ENCODE measurements at regions not wholly inside any gene's neighbourhood (a gene's known extent, or its start where the extent isn't known, plus 50 kb on each side); places are given as distances from the start of the nearest gene placed in this dataset.
"Not testable (repeated sequence)": the region's sequence is repeated elsewhere in the genome, so short reads cannot be mapped to it uniquely, and the experiment has no call there.

- DNase-seq, result no peak
Observed at GRCh38 chr3:124142389-124142970, 150.6 kb upstream of the ROPN1 start.

- DNase-seq, result no peak
Observed at GRCh38 chr3:124143047-124143446, 151.1 kb upstream of the ROPN1 start.

DNA sequence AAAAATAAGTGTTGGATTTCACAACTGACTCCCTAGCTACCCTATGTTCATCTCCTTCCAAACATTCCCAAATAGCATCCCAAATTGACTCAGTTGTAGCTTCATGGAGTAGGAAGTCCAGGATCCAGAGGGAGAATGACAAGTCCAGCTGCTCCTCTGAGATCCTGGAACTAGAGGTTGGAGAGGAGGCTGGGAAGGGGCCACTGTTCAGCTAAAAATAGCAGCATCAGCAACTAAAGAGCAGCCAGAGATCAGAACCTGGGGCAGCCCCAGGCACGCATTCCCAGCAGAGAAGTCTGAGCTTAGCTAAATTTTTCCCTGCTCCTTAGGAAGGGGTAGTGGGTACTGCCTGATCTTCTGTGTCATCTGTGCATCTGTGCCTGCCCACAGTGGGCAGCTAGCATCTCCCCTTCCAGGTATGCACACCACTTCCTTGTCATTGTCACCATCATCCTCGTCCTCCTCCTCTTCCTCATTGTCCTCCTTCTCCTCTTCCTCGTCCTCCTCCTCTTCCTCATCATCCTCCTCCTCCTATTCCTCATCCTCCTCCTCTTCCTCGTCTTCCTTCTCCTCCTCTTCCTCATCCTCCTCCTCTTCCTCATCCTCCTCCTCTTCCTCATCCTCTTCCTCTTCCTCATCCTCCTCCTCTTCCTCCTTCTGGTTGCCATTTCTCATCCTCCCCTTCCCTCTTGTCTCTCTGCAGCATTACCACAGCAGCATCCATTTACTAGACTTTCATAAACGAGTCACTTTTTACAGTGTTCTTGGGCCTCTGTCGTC, 152.3 kb upstream of the ROPN1 start:
- DNase-seq, result no peak

- no peak for DNase-seq
Observed at GRCh38 chr3:124147429-124147828, 155.5 kb upstream of the ROPN1 start.

- no peak for DNase-seq
Observed at GRCh38 chr3:124147946-124148345, 156.0 kb upstream of the ROPN1 start.

- DNase-seq, result no peak
Observed at GRCh38 chr3:124149081-124149480, 157.2 kb upstream of the ROPN1 start.

DNA sequence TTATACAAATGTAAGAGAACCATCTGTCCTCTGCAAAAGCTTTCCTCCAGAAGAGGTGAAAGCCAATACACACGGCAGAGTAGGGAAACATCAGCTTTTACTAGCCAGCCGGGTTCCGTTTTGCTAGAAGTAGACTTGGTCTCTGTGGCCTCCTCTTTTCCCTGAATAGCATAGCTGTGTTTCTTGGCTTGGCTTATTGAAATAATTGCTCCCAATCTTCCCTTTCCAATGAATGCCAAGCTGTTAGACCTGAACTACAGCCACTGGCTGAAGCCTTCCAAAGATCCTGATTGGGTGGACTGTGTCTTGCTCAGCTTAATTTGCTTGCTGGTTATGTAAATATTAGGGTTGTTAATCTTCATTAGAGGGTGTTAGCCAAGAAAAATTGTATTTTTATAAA, 157.8 kb upstream of the ROPN1 start:
- DNase-seq, result no peak

GRCh38 chr3:124152891-124153290, 161.0 kb upstream of the ROPN1 start:
- not testable (repeated sequence) for DNase-seq

DNA sequence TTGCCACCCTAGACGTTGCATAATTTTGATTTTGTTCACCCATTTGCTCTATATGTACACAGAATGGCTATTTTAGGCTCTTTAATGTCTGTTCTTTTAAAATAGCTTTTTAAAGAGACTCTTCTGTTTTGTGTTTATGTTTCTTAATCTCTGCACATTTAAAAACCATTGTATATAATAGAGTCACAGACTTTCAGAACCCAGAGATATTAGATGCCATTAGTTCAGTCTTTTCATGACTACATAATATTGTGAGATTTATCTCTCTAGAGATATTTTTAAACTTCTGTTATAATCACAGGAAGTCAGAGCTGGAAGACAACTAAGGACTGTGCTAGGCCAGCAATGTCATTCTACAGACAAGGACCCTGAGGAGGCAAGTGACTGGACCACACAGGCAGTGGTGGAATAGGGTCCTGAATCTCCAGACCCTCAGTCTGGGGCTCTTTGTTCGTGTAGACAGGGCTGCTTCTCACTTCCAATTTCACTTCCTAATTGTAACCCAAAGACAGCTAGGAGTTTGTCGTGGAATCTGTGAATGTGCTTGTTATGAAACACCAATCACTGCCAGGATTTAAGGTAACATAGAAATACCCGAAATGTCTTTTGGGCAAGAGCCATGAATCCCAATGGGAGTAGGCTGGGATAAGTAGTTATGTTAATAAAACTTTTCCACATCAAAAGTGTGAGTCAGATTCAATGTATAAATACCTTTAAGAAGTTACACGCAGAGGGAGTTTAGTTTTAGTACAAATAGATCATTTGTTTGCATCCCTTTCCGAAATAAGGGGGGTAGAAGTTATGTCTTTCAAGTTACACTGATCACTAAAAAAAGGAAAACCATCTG, 165.2 kb upstream of the ROPN1 start:
- DNase-seq, result no peak

- no peak for DNase-seq
Observed at GRCh38 chr3:124157748-124158147, 165.8 kb upstream of the ROPN1 start.

GRCh38 chr3:124158168-124158881, 166.4 kb upstream of the ROPN1 start:
- no peak for DNase-seq

GRCh38 chr3:124161448-124161847, 169.5 kb upstream of the ROPN1 start:
- DNase-seq, result no peak

GRCh38 chr3:124163689-124164088, 171.8 kb upstream of the ROPN1 start:
- DNase-seq, result no peak

- DNase-seq, result no peak
Observed at GRCh38 chr3:124168271-124168670, 176.3 kb upstream of the ROPN1 start.

- DNase-seq, result no peak
Observed at GRCh38 chr3:124172283-124172682, 180.4 kb upstream of the ROPN1 start.

DNA sequence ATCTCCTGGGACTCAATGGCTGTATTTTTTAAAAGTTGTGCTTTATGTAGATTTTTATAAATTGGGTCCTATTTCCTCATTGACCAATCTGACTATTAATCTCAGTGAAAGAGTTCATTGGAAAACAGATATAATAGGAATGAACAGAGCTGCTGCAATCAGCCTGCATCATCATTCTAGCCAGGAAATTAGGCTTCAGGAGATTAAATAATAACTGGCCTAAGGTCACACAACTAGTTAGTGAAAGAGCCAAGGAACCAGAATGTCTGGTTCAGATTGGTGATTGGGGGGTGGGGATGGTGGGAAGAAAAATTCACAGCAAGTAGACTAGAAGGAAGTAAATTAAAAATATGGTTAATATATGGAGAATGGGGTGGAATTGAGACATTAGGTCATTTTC, 180.9 kb upstream of the ROPN1 start:
- DNase-seq, result no peak

DNA sequence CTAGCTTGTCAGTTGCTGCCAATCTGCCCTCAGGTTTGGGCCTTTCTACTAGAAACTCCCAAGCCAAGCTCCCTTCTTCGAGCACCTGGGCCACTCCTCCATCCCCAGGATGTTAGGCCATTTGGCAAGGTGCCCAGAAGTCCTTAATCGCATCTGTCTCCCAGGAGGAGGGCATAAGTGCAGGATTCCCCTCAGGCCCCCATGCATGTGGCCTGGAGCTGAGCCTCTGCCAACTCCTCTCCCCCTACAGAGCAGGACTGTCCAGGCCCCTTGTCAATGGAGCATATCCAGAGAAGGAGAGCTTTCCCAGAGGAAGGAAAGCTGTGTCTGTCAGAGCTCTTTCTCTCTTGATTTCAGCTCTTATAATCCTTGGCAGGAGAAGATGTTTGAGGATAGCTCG, 182.6 kb upstream of the ROPN1 start:
- no peak for DNase-seq

DNA sequence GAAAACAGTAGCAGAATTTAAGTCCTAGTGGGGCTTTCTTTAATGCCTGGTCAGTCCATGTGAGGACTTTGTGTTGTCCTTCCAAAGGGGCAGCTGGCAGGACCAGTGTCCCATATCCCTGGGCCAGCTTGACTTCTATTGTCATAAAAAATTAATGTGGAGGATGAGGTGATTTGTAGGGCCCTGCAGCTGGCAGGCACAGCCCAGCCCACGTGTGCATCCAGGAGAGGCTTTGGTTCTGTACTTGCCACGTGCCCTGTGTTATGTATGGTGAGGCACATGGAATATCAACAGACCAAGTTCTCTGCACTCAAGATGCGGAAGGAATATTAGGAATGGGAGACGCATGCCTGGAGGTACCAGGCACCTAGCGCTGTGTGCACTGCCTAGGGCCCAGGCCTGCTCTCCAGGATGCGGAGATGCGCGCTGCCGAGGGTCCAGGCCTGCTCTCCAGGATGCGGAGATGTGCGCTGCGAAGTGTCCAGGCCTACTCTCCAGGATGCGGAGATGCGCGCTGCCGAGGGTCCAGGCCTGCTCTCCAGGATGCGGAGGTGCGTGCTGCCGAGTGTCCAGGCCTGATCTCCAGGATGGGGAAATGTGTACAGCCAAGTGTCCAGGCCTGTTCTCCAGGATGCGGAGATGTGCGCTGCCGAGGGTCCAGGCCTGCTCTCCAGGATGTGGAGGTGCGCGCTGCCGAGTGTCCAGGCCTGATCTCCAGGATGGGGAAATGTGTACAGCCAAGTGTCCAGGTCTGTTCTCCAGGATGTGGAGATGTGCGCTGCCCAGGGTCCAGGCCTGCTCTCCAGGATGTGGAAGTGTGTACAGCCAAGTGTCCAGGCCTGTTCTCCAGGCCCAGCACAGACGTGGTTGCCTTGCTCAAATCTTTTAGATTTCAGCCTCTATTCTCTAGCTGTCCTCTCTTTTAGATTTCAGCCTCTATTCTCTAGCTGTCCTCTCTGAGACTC, 183.3 kb upstream of the ROPN1 start:
- DNase-seq, result no peak

DNA sequence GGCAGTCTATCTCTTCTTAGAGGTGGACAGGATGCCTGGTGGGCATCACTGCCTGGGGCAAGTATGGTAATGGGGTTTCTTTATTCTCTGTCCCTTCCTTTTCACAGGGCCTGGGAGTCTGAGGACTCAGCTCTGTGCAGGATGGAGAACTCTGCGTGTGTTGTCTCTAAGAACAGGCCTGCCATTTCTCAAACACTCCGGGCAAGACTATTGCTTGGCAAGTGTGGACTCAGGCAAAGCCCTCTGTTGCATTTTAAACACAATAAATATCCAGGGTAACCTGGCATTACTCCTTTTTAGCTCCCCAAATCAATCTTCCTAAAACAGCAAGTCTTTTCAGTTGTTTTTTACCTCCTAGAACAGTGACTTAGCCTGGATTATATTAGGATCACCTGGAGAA, 185.1 kb upstream of the ROPN1 start:
- no peak for DNase-seq

GRCh38 chr3:124178531-124178930, 186.6 kb upstream of the ROPN1 start:
- no peak for DNase-seq

DNA sequence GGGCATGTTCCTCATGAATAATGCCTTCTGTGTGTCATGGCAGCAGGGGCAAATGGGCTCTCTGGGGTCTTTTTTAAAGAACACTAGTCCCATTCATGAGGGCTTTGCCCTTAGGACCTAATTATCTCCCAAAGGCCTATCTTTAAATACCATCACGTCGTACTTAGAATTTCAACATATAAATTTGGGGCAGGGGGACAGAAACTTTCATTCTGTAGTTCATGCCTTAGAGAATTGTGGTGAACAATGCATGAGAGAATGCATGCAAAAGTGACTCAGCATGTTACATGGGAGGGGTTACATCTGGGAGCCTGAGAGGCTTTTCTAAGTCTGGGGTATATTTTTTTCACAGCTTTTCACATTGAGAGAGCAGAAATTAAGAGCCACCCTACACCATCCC, 208.5 kb upstream of the ROPN1 start:
- DNase-seq, result no peak

DNA sequence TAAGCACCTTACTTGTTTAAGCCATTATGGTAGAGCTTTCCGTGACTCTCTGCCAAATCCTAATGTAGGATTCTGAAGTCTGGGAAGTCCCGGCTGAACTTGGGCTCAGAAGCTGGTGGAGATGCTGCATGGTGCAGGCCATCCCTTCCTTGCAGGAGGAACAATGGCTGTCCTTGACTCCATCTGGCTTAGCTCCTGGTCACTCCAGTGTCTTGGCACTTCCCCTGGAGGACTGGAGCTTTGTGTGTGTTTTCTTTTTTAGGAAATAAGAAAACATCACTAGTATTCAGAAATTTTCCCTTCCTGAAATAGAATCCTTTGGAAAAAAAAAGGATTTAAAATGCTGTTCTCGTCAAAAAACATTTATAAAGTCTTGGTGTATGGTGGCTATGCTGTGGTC, 209.3 kb upstream of the ROPN1 start:
- no peak for DNase-seq

All from activated CD4-positive, CD25-positive, alpha-beta regulatory T cell treated with anti-CD3 and anti-CD28 coated beads, Interleukin-2, amount 50 U/mL, for 72 hours (primary cell).